ENCODE measurements at regions not wholly inside any gene's neighbourhood (a gene's known extent, or its start where the extent isn't known, plus 50 kb on each side); places are given as distances from the start of the nearest gene placed in this dataset.
"Not testable (repeated sequence)": the region's sequence is repeated elsewhere in the genome, so short reads cannot be mapped to it uniquely, and the experiment has no call there.

GRCh38 chr13:37484056-37484455 lies 114.5 kb downstream of the POSTN start:
- Mint-ChIP-seq H3K4me1 (ENCODE audit: low read depth) (no peaks in the 10 kb centered on the region), H3K9me3 (peaks cover 6% of the 10 kb centered on the region), H3K27ac (no peak overlapping the region), H3K27me3 (ENCODE audit: low read depth) (no peaks in the 10 kb centered on the region), H3K36me3 (ENCODE audit: low read depth) (no peaks in the 10 kb centered on the region), H3K4me3 (no peak overlapping the region)

- Mint-ChIP-seq H3K36me3 (ENCODE audit: low read depth) (no peaks in the 10 kb centered on the region), H3K27me3 (ENCODE audit: low read depth) (no peaks in the 10 kb centered on the region), H3K4me1 (ENCODE audit: low read depth) (no peaks in the 10 kb centered on the region), H3K4me3 (no peak overlapping the region), H3K9me3 (peaks cover 6% of the 10 kb centered on the region), H3K27ac (no peak overlapping the region)
Measured at GRCh38 chr13:37482331-37482730, 116.2 kb downstream of the POSTN start.

- no peak overlapping the region for H3K27ac Mint-ChIP-seq
- peaks cover 6% of the 10 kb centered on the region for H3K9me3 Mint-ChIP-seq
- no peaks in the 10 kb centered on the region for H3K27me3 Mint-ChIP-seq (ENCODE audit: low read depth)
- no peaks in the 10 kb centered on the region for H3K36me3 Mint-ChIP-seq (ENCODE audit: low read depth)
- H3K4me3 Mint-ChIP-seq = no peak overlapping the region
- no peaks in the 10 kb centered on the region for H3K4me1 Mint-ChIP-seq (ENCODE audit: low read depth)
Measured at GRCh38 chr13:37481885-37482227, 116.7 kb downstream of the POSTN start.

GRCh38 chr13:37481011-37481884 lies 117.3 kb downstream of the POSTN start:
- H3K27me3 Mint-ChIP-seq (ENCODE audit: low read depth) = no peaks in the 10 kb centered on the region
- H3K4me1 Mint-ChIP-seq (ENCODE audit: low read depth) = no peaks in the 10 kb centered on the region
- peaks cover 6% of the 10 kb centered on the region for H3K9me3 Mint-ChIP-seq
- no peak overlapping the region for H3K27ac Mint-ChIP-seq
- no peaks in the 10 kb centered on the region for H3K36me3 Mint-ChIP-seq (ENCODE audit: low read depth)
- H3K4me3 Mint-ChIP-seq = no peak overlapping the region

GRCh38 chr13:37479916-37480315 lies 118.7 kb downstream of the POSTN start:
- H3K9me3 Mint-ChIP-seq = peaks cover 6% of the 10 kb centered on the region
- H3K27me3 Mint-ChIP-seq (ENCODE audit: low read depth) = no peaks in the 10 kb centered on the region
- no peak overlapping the region for H3K27ac Mint-ChIP-seq
- H3K4me1 Mint-ChIP-seq (ENCODE audit: low read depth) = no peaks in the 10 kb centered on the region
- H3K36me3 Mint-ChIP-seq (ENCODE audit: low read depth) = no peaks in the 10 kb centered on the region
- no peak overlapping the region for H3K4me3 Mint-ChIP-seq

- H3K27me3 Mint-ChIP-seq (ENCODE audit: low read depth) = no peaks in the 10 kb centered on the region
- H3K36me3 Mint-ChIP-seq (ENCODE audit: low read depth) = no peaks in the 10 kb centered on the region
- H3K27ac Mint-ChIP-seq = no peak overlapping the region
- H3K4me3 Mint-ChIP-seq = no peak overlapping the region
- H3K9me3 Mint-ChIP-seq = peaks cover 14% of the 10 kb centered on the region
- H3K4me1 Mint-ChIP-seq (ENCODE audit: low read depth) = no peaks in the 10 kb centered on the region
Measured at GRCh38 chr13:37476874-37477273, 121.7 kb downstream of the POSTN start.

- H3K9me3 Mint-ChIP-seq = peaks cover 9% of the 10 kb centered on the region
- no peaks in the 10 kb centered on the region for H3K27me3 Mint-ChIP-seq (ENCODE audit: low read depth)
- no peak overlapping the region for H3K4me3 Mint-ChIP-seq
- no peaks in the 10 kb centered on the region for H3K36me3 Mint-ChIP-seq (ENCODE audit: low read depth)
- no peaks in the 10 kb centered on the region for H3K4me1 Mint-ChIP-seq (ENCODE audit: low read depth)
- no peak overlapping the region for H3K27ac Mint-ChIP-seq
Measured at GRCh38 chr13:37475966-37476365, 122.6 kb downstream of the POSTN start.

- Mint-ChIP-seq H3K27me3 (ENCODE audit: low read depth) (no peaks in the 10 kb centered on the region), H3K27ac (no peak overlapping the region), H3K36me3 (ENCODE audit: low read depth) (no peaks in the 10 kb centered on the region), H3K4me1 (ENCODE audit: low read depth) (no peaks in the 10 kb centered on the region), H3K4me3 (no peak overlapping the region), H3K9me3 (peaks cover 9% of the 10 kb centered on the region)
Measured at GRCh38 chr13:37475151-37475550, 123.4 kb downstream of the POSTN start.

- Mint-ChIP-seq H3K27ac (no peak overlapping the region), H3K4me3 (no peak overlapping the region), H3K4me1 (ENCODE audit: low read depth) (no peaks in the 10 kb centered on the region), H3K36me3 (ENCODE audit: low read depth) (no peaks in the 10 kb centered on the region), H3K9me3 (peaks cover 9% of the 10 kb centered on the region), H3K27me3 (ENCODE audit: low read depth) (no peaks in the 10 kb centered on the region)
Measured at GRCh38 chr13:37473035-37473434, 125.5 kb downstream of the POSTN start.

- H3K27me3 Mint-ChIP-seq (ENCODE audit: low read depth); H3K36me3 Mint-ChIP-seq (ENCODE audit: low read depth); H3K4me1 Mint-ChIP-seq (ENCODE audit: low read depth); H3K27ac Mint-ChIP-seq; H3K4me3 Mint-ChIP-seq: not testable (repeated sequence)
- peaks cover 14% of the 10 kb centered on the region for H3K9me3 Mint-ChIP-seq
Measured at GRCh38 chr13:37472266-37472665, 126.3 kb downstream of the POSTN start.

GRCh38 chr13:37460166-37460565 lies 138.4 kb downstream of the POSTN start:
- H3K4me3 Mint-ChIP-seq = no peak overlapping the region
- H3K27me3 Mint-ChIP-seq (ENCODE audit: low read depth) = no peaks in the 10 kb centered on the region
- peaks cover 3% of the 10 kb centered on the region for H3K9me3 Mint-ChIP-seq
- no peaks in the 10 kb centered on the region for H3K4me1 Mint-ChIP-seq (ENCODE audit: low read depth)
- H3K27ac Mint-ChIP-seq = no peak overlapping the region
- no peaks in the 10 kb centered on the region for H3K36me3 Mint-ChIP-seq (ENCODE audit: low read depth)

- no peaks in the 10 kb centered on the region for H3K4me1 Mint-ChIP-seq (ENCODE audit: low read depth)
- H3K27ac Mint-ChIP-seq = no peak overlapping the region
- H3K36me3 Mint-ChIP-seq (ENCODE audit: low read depth) = no peaks in the 10 kb centered on the region
- H3K27me3 Mint-ChIP-seq (ENCODE audit: low read depth) = no peaks in the 10 kb centered on the region
- H3K9me3 Mint-ChIP-seq = peaks cover 12% of the 10 kb centered on the region
- no peak overlapping the region for H3K4me3 Mint-ChIP-seq
Measured at GRCh38 chr13:37457612-37458011, 141.0 kb downstream of the POSTN start.

- H3K27me3 Mint-ChIP-seq (ENCODE audit: low read depth) = no peaks in the 10 kb centered on the region
Measured at GRCh38 chr13:37456506-37456905, 142.1 kb downstream of the POSTN start.

GRCh38 chr13:37456041-37456440 lies 142.5 kb downstream of the POSTN start:
- Mint-ChIP-seq H3K4me3 (no peak overlapping the region), H3K27me3 (ENCODE audit: low read depth) (no peaks in the 10 kb centered on the region), H3K27ac (no peak overlapping the region), H3K36me3 (ENCODE audit: low read depth) (no peaks in the 10 kb centered on the region), H3K9me3 (peaks cover 16% of the 10 kb centered on the region), H3K4me1 (ENCODE audit: low read depth) (no peaks in the 10 kb centered on the region)

More at GRCh38 chr13:37456506-37456905, 142.1 kb downstream of the POSTN start:
- Mint-ChIP-seq H3K4me3 (no peak overlapping the region), H3K36me3 (ENCODE audit: low read depth) (no peaks in the 10 kb centered on the region), H3K27ac (no peak overlapping the region), H3K9me3 (peaks cover 16% of the 10 kb centered on the region), H3K4me1 (ENCODE audit: low read depth) (no peaks in the 10 kb centered on the region)

- no peaks in the 10 kb centered on the region for H3K36me3 Mint-ChIP-seq (ENCODE audit: low read depth)
- no peaks in the 10 kb centered on the region for H3K27me3 Mint-ChIP-seq (ENCODE audit: low read depth)
- H3K27ac Mint-ChIP-seq = no peak overlapping the region
- no peak overlapping the region for H3K4me3 Mint-ChIP-seq
- peaks cover 19% of the 10 kb centered on the region for H3K9me3 Mint-ChIP-seq
- no peaks in the 10 kb centered on the region for H3K4me1 Mint-ChIP-seq (ENCODE audit: low read depth)
Measured at GRCh38 chr13:37453246-37453645, 145.3 kb downstream of the POSTN start.
